ENCODE measurements at regions not wholly inside any gene's neighbourhood (a gene's known extent, or its start where the extent isn't known, plus 50 kb on each side); places are given as distances from the start of the nearest gene placed in this dataset.

GRCh38 chr2:58634653-58635370 is 393.7 kb upstream of the FANCL start:
- H3K4me3 ChIP-seq = no peak overlapping the region
- TF ChIP-seq CTCF (IDR thresholded peaks at IDR 0.05) = no peak
- no peaks in the 10 kb centered on the region for H3K36me3 ChIP-seq (ENCODE audit: low read depth)
- H3K4me1 ChIP-seq (ENCODE audit: low read depth) = no peaks in the 10 kb centered on the region
- DNase-seq (no peak), ATAC-seq (no peak)
- intact Hi-C loops (cut with DNase I, micrococcal nuclease) = no loop called here
- H3K9me3 ChIP-seq = no peaks in the 10 kb centered on the region

- H3K36me3 ChIP-seq (ENCODE audit: low read depth) = no peaks in the 10 kb centered on the region
- DNase-seq (no peak), ATAC-seq (no peak)
- H3K4me3 ChIP-seq = no peak overlapping the region
- TF ChIP-seq CTCF (IDR thresholded peaks at IDR 0.05) = no peak
- H3K4me1 ChIP-seq (ENCODE audit: low read depth) = no peaks in the 10 kb centered on the region
- H3K9me3 ChIP-seq = no peaks in the 10 kb centered on the region
- intact Hi-C loops (cut with DNase I, micrococcal nuclease) = no loop called here
These were observed 392.7 kb upstream of the FANCL start for GRCh38 chr2:58633613-58634365.

- no peak for DNase-seq
- ATAC-seq = no peak
These were observed 390.9 kb upstream of the FANCL start for GRCh38 chr2:58631986-58632385.

GRCh38 chr2:58629545-58630119 is 388.5 kb upstream of the FANCL start:
- Histone ChIP-seq H3K4me3 (no peak overlapping the region), H3K9me3 (no peaks in the 10 kb centered on the region), H3K4me1 (ENCODE audit: low read depth) (no peaks in the 10 kb centered on the region), H3K36me3 (ENCODE audit: low read depth) (no peaks in the 10 kb centered on the region)
- intact Hi-C loops (cut with DNase I, micrococcal nuclease) = no loop called here
- TF ChIP-seq CTCF (IDR thresholded peaks at IDR 0.05) = no peak
- DNase-seq = no peak
- ATAC-seq = no peak

More at GRCh38 chr2:58631986-58632385, 390.9 kb upstream of the FANCL start:
- no peaks in the 10 kb centered on the region for H3K9me3 ChIP-seq
- H3K36me3 ChIP-seq (ENCODE audit: low read depth) = no peaks in the 10 kb centered on the region
- H3K4me3 ChIP-seq = no peak overlapping the region
- no peaks in the 10 kb centered on the region for H3K4me1 ChIP-seq (ENCODE audit: low read depth)
- intact Hi-C loops (cut with DNase I, micrococcal nuclease) = no loop called here
- TF ChIP-seq CTCF (IDR thresholded peaks at IDR 0.05) = no peak

- no peak for TF ChIP-seq CTCF (IDR thresholded peaks at IDR 0.05)
- H3K4me3 ChIP-seq = no peak overlapping the region
- intact Hi-C loops (cut with DNase I, micrococcal nuclease) = no loop called here
- DNase-seq (no peak), ATAC-seq (no peak)
- no peaks in the 10 kb centered on the region for H3K4me1 ChIP-seq (ENCODE audit: low read depth)
- H3K9me3 ChIP-seq = no peaks in the 10 kb centered on the region
- no peaks in the 10 kb centered on the region for H3K36me3 ChIP-seq (ENCODE audit: low read depth)
These were observed 379.8 kb upstream of the FANCL start for GRCh38 chr2:58620896-58621295.
